A549 (cell line): ENCODE measurements at regions not wholly inside any gene's neighbourhood (a gene's known extent, or its start where the extent isn't known, plus 50 kb on each side); places are given as distances from the start of the nearest gene placed in this dataset.

Source experiments
- ATAC-seq, 2 experiments: fragments of 200-7000 bp in 1 of 2; fragments of >200 bp in 1 of 2; cut with Nextera tagmentation in 1 of 2; cut with Tn5 transposase in 1 of 2; 3 replicates each; pipeline versions ENCODE4 v1.8.0 to v1.9.1; 2018 to 2020; ENCODE audit warnings: mild to moderate bottlenecking in 1 of 2, moderate library complexity in 1 of 2
- CTCF ChIA-PET: fragments of 300-600 bp; sonication (Branson Sonifier 250); formaldehyde crosslinking; extraction: SDS; loops from one replicate; lab custom pipeline; 2021; ENCODE audit warnings: antibody characterized with exemption, inconsistent platforms; lab: Yijun Ruan, JAX
- POLR2A ChIA-PET: fragments of 350-600 bp; formaldehyde crosslinking; extraction: SDS; loops from one replicate; lab custom pipeline; 2021; ENCODE audit warnings: antibody characterized with exemption, inconsistent platforms; lab: Yijun Ruan, JAX
- DNase-seq, 2 experiments: peaks; one replicate each; pipeline versions ENCODE4 v3.0.0 to v3.0.0-alpha.2; 2011 to 2016; ENCODE audit warnings: low read depth in 1 of 2, low spot score in 1 of 2
- FAIRE-seq: peaks from 2 replicates; lab custom pipeline; 2011; peaks lifted over from hg19 to GRCh38; lab: Jason Lieb, UNC
- H3K27ac ChIP-seq, 2 experiments: fragments of >200 bp; sonication (Bioruptor Twin); formaldehyde crosslinking; 3 replicates each; pipeline ENCODE4 v1.5.1; 2016 to 2017
- H3K4me1 ChIP-seq: fragments of >200 bp; sonication (Bioruptor Twin); formaldehyde crosslinking; 3 replicates; pipeline ENCODE4 v1.6.1; 2016
- H3K4me2 ChIP-seq: fragments of >200 bp; sonication (Bioruptor Twin); formaldehyde crosslinking; 3 replicates; pipeline ENCODE4 v1.6.1; 2016
- H3K4me3 ChIP-seq: fragments of >200 bp; sonication (Bioruptor Twin); formaldehyde crosslinking; 3 replicates; pipeline ENCODE4 v1.5.1; 2016
- H3K9me3 ChIP-seq: fragments of >200 bp; sonication (Bioruptor Twin); formaldehyde crosslinking; 3 replicates; pipeline ENCODE4 v1.6.1; 2016
- CHD2 ChIP-seq: fragments of 150-350 bp; IDR thresholded peaks from 2 replicates; pipeline ENCODE4 v1.6.1; 2014; ENCODE audit warnings: low read length; ENCODE audit not compliant: partially characterized antibody
- CTCF ChIP-seq: fragments of >200 bp; sonication (Bioruptor Twin); formaldehyde crosslinking; IDR thresholded peaks from 3 replicates; pipeline ENCODE4 v1.5.1; 2016
- EHF ChIP-seq: fragments of 250-450 bp; sonication (Bioruptor Pico); IDR thresholded peaks from 2 replicates; pipeline ENCODE4 v1.5.0; 2020; ENCODE audit warnings: mild to moderate bottlenecking
- ESRRA ChIP-seq: fragments of 150-350 bp; IDR thresholded peaks from 2 replicates; pipeline ENCODE4 v1.6.1; 2014; ENCODE audit warnings: mild to moderate bottlenecking, low read length, borderline replicate concordance
- FOSB ChIP-seq: fragments of 250-450 bp; sonication (Bioruptor Pico); IDR thresholded peaks from 2 replicates; pipeline ENCODE4 v1.5.0; 2020; ENCODE audit warnings: mild to moderate bottlenecking, moderate library complexity
- FOXS1 ChIP-seq: fragments of 250-450 bp; sonication (Bioruptor Pico); IDR thresholded peaks from 2 replicates; pipeline ENCODE4 v1.5.0; 2020; ENCODE audit warnings: mild to moderate bottlenecking, moderate library complexity
- HEYL ChIP-seq: fragments of 250-450 bp; sonication (Bioruptor Pico); IDR thresholded peaks from 2 replicates; pipeline ENCODE4 v1.8.0; 2021; ENCODE audit warnings: mild to moderate bottlenecking, moderate library complexity
- HMGXB4 ChIP-seq: fragments of 250-450 bp; sonication (Bioruptor Pico); IDR thresholded peaks from 2 replicates; pipeline ENCODE4 v1.5.0; 2021; ENCODE audit warnings: mild to moderate bottlenecking, moderate library complexity, borderline replicate concordance
- HOXB13 ChIP-seq: fragments of 250-450 bp; sonication (Bioruptor Pico); IDR thresholded peaks from 2 replicates; pipeline ENCODE4 v1.5.0; 2020; ENCODE audit warnings: low read depth, mild to moderate bottlenecking, moderate library complexity
- HOXB5 ChIP-seq: fragments of 250-450 bp; sonication (Bioruptor Pico); IDR thresholded peaks from 2 replicates; pipeline ENCODE4 v1.5.0; 2020; ENCODE audit warnings: mild to moderate bottlenecking, moderate library complexity
- MAZ ChIP-seq: fragments of 150-350 bp; IDR thresholded peaks from 2 replicates; pipeline ENCODE4 v1.6.1; 2014; ENCODE audit warnings: antibody characterized with exemption, low read depth, low read length, borderline replicate concordance
- MYC ChIP-seq: IDR thresholded peaks from 2 replicates; pipeline ENCODE4 v1.6.1; 2012; ENCODE audit warnings: mild to moderate bottlenecking, inconsistent platforms, low read length, improper control_type of control experiment, borderline replicate concordance
- NFE2L2 ChIP-seq: fragments of 150-350 bp; conservative IDR thresholded peaks from 2 replicates; pipeline ENCODE4 v1.6.1; 2014; ENCODE audit warnings: low read length
- NPAS2 ChIP-seq: fragments of 250-450 bp; sonication (Bioruptor Pico); IDR thresholded peaks from 2 replicates; pipeline ENCODE4 v1.8.0; 2022; ENCODE audit warnings: mild to moderate bottlenecking, moderate library complexity, borderline replicate concordance
- POLR2A ChIP-seq: IDR thresholded peaks from 2 replicates; pipeline ENCODE4 v1.6.1; 2012; ENCODE audit warnings: mild to moderate bottlenecking, low read length
- RAD21 ChIP-seq, 2 experiments: fragments of >200 bp in 1 of 2; sonication (Bioruptor Twin) in 1 of 2; formaldehyde crosslinking in 1 of 2; IDR thresholded peaks in 1 of 2; conservative IDR thresholded peaks in 1 of 2; 2 replicates in 1 of 2; 3 replicates in 1 of 2; pipeline ENCODE4 v1.6.1; 2012 to 2018; ENCODE audit warnings: inconsistent platforms in 1 of 2
- RNF2 ChIP-seq: fragments of 200-600 bp; sonication (generic); IDR thresholded peaks from 2 replicates; pipeline ENCODE4 v1.6.1; 2016; ENCODE audit warnings: low read depth, mild to moderate bottlenecking, antibody characterized with exemption, moderate library complexity, borderline replicate concordance
- TP53 ChIP-seq: fragments of 250-450 bp; sonication (Bioruptor Pico); IDR thresholded peaks from 2 replicates; pipeline ENCODE4 v1.5.0; 2021; ENCODE audit warnings: mild to moderate bottlenecking, moderate library complexity
- ZNF302 ChIP-seq: fragments of 250-450 bp; sonication (Bioruptor Pico); IDR thresholded peaks from 2 replicates; pipeline ENCODE4 v1.9.0; 2021; ENCODE audit warnings: inconsistent platforms, mild to moderate bottlenecking, moderate library complexity
- ZSCAN20 ChIP-seq: fragments of 250-450 bp; sonication (Bioruptor Pico); IDR thresholded peaks from 2 replicates; pipeline ENCODE4 v1.8.0; 2022; ENCODE audit warnings: mild to moderate bottlenecking, moderate library complexity
- WGBS: methylation state at CpG from one replicate; pipeline ENCODE4 v1.1.6; 2017; ENCODE audit errors: missing lambda C conversion rate; 5-methylcytosine and 5-hydroxymethylcytosine counted together
- TF ChIP-seq, protein P1 (sequence below): IDR thresholded peaks from 2 replicates; pipeline ENCODE4 v1.6.1; 2012; ENCODE audit warnings: low read depth, borderline replicate concordance
- TF ChIP-seq, protein P2 (sequence below): fragments of 150-350 bp; IDR thresholded peaks from 2 replicates; pipeline ENCODE4 v1.6.1; 2014; ENCODE audit warnings: low read depth, mild to moderate bottlenecking, low read length
- TF ChIP-seq, protein P3 (sequence below): fragments of >200 bp; sonication (Bioruptor Twin); formaldehyde crosslinking; IDR thresholded peaks from 3 replicates; pipeline ENCODE4 v1.6.1; 2016

DNA sequence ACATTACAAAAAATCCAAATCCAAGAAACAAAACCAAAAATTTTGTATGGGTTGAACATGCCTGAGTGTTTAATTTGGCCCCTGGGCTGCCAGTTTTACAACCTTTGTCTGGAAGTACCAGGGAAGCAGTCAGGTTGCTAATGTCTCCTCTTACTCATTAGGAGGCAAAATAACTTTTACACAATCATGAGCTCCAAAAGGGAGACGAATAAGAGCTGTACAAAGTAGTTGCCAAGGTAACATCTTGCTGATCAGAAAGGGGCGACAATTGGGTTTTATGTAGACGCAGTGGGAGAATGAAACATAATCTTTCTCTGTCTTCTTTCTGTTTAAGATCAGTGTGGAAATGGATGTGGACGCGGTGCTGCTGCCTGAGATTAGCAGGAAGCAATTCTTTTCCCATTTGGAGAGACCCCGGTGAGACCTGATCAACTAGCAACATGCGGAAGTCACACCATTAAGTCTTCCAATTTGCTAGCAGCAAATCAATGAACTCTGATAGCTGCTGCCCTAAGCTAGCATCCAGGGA, 90.7 kb upstream of the IGFBP7 start:
- no peaks in the 10 kb centered on the region for H3K9me3 ChIP-seq
- CTCF ChIA-PET, result interaction anchor here (0.6 to 1.0 kb wide), 2 partner anchors 10 to 339 kb away, joined by 3 to 4 read pairs; no protein-coding TSS in a partner anchor
- H3K4me2 ChIP-seq, result no peak overlapping the region
- FAIRE-seq (no peak), ATAC-seq (no peak), DNase-seq (no peak)
- 61% methylated on average over 7 of the region's 7 CpGs for WGBS
- TF ChIP-seq HOXB5 (CRISPR knock-in tag) (no peak), TP53 (CRISPR knock-in tag) (no peak), ZNF302 (no peak), POLR2A (no peak), HEYL (CRISPR knock-in tag) (no peak), NPAS2 (CRISPR knock-in tag) (no peak), ESRRA (no peak)
- TF ChIP-seq, protein P1, sequence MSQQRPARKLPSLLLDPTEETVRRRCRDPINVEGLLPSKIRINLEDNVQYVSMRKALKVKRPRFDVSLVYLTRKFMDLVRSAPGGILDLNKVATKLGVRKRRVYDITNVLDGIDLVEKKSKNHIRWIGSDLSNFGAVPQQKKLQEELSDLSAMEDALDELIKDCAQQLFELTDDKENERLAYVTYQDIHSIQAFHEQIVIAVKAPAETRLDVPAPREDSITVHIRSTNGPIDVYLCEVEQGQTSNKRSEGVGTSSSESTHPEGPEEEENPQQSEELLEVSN, result no peak
- TF ChIP-seq, protein P2, sequence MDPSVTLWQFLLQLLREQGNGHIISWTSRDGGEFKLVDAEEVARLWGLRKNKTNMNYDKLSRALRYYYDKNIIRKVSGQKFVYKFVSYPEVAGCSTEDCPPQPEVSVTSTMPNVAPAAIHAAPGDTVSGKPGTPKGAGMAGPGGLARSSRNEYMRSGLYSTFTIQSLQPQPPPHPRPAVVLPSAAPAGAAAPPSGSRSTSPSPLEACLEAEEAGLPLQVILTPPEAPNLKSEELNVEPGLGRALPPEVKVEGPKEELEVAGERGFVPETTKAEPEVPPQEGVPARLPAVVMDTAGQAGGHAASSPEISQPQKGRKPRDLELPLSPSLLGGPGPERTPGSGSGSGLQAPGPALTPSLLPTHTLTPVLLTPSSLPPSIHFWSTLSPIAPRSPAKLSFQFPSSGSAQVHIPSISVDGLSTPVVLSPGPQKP, result no peak
- no peak overlapping the region for H3K27ac ChIP-seq
- POLR2A ChIA-PET, result no interaction called here
- no peak overlapping the region for H3K4me3 ChIP-seq
- H3K4me1 ChIP-seq, result no peaks in the 10 kb centered on the region

- H3K4me2 ChIP-seq, result no peak overlapping the region
- TF ChIP-seq MYC, result no peak
- no peak for TF ChIP-seq CTCF
- TF ChIP-seq RAD21 (conservative IDR thresholded peaks at IDR 0.05 in 1 of 2, IDR thresholded peaks at IDR 0.05 in 1 of 2), result no peak
- TF ChIP-seq, protein P3, sequence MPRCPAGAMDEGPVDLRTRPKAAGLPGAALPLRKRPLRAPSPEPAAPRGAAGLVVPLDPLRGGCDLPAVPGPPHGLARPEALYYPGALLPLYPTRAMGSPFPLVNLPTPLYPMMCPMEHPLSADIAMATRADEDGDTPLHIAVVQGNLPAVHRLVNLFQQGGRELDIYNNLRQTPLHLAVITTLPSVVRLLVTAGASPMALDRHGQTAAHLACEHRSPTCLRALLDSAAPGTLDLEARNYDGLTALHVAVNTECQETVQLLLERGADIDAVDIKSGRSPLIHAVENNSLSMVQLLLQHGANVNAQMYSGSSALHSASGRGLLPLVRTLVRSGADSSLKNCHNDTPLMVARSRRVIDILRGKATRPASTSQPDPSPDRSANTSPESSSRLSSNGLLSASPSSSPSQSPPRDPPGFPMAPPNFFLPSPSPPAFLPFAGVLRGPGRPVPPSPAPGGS, result no peak
- TF ChIP-seq EHF (CRISPR knock-in tag), result no peak
- no peak for TF ChIP-seq CHD2
- no peak for TF ChIP-seq ZSCAN20 (CRISPR knock-in tag)
- TF ChIP-seq HMGXB4, result no peak
- no peak for TF ChIP-seq NFE2L2
- TF ChIP-seq HOXB13, result no peak
- no peak for TF ChIP-seq FOSB (CRISPR knock-in tag)
- no peak for TF ChIP-seq POLR2A
- TF ChIP-seq, protein P1, result no peak
- no peak for TF ChIP-seq FOXS1 (CRISPR knock-in tag)
- TF ChIP-seq MAZ, result no peak
- TF ChIP-seq RNF2, result no peak
- FAIRE-seq (no peak), ATAC-seq (no peak), DNase-seq (no peak)
- no peak overlapping the region for H3K4me3 ChIP-seq
- 55% methylated on average over 5 of the region's 5 CpGs for WGBS
- POLR2A ChIA-PET, result no interaction called here
- no peak overlapping the region for H3K27ac ChIP-seq
- H3K9me3 ChIP-seq, result no peaks in the 10 kb centered on the region
- CTCF ChIA-PET, result interaction anchor here (0.7 to 1.7 kb wide), 2 partner anchors 16 to 36 kb away, joined by 3 to 10 read pairs; no protein-coding TSS in a partner anchor
- no peaks in the 10 kb centered on the region for H3K4me1 ChIP-seq
Measured at GRCh38 chr4:57199267-57199666, 89.1 kb upstream of the IGFBP7 start.
